Mammary epithelial cell (primary cell): ENCODE measurements at regions not wholly inside any gene's neighbourhood (a gene's known extent, or its start where the extent isn't known, plus 50 kb on each side); places are given as distances from the start of the nearest gene placed in this dataset.

Source experiments
- EZH2 ChIP-seq: IDR thresholded peaks from 2 replicates; pipeline ENCODE4 v1.6.1; 2012; ENCODE audit warnings: low read length, inconsistent platforms, borderline replicate concordance
- TF ChIP-seq, protein P1 (sequence below), 2 donors: IDR thresholded peaks in 1 of 2; conservative IDR thresholded peaks in 1 of 2; 2 replicates each; pipeline ENCODE4 v1.5.1; 2011 to 2012; ENCODE audit warnings: inconsistent platforms in 2 of 2, low read length in 2 of 2, mild to moderate bottlenecking in 2 of 2, control low read depth in 1 of 2, low read depth in 1 of 2; ENCODE audit not compliant: insufficient read depth in 1 of 2; ENCODE audit errors: extremely low read depth in 1 of 2

DNA sequence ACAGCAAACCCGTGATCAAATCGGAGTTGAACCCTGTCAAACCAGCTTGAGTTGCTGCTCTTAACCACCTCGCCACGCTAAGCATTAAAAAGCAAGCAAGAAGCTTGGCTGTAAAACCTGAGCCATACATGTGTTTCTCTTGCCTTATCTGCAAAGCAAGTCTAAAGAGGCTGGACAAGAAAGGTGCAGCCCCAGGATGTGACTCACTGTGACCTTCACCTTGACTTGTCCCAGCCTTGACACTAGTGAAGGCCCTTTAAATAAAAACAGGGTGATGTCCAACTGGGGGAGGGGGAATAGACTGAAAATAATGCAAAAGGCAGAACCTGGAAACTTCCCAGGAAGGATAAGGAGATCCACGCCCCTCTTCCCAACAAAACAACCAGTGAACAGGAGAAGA is 127.6 kb upstream of the NPAS2 start:
- TF ChIP-seq, protein P1, sequence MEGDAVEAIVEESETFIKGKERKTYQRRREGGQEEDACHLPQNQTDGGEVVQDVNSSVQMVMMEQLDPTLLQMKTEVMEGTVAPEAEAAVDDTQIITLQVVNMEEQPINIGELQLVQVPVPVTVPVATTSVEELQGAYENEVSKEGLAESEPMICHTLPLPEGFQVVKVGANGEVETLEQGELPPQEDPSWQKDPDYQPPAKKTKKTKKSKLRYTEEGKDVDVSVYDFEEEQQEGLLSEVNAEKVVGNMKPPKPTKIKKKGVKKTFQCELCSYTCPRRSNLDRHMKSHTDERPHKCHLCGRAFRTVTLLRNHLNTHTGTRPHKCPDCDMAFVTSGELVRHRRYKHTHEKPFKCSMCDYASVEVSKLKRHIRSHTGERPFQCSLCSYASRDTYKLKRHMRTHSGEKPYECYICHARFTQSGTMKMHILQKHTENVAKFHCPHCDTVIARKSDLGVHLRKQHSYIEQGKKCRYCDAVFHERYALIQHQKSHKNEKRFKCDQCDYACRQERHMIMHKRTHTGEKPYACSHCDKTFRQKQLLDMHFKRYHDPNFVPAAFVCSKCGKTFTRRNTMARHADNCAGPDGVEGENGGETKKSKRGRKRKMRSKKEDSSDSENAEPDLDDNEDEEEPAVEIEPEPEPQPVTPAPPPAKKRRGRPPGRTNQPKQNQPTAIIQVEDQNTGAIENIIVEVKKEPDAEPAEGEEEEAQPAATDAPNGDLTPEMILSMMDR (conservative IDR thresholded peaks at IDR 0.05 in 1 of 2, IDR thresholded peaks at IDR 0.05 in 1 of 2; ENCODE audit: extremely low read depth in 1 of 2, insufficient read depth in 1 of 2, low read depth in 1 of 2, low read length in 2 of 2) = no peak
- TF ChIP-seq EZH2 = no peak
